IPS-15b (cell line): ENCODE measurements at regions not wholly inside any gene's neighbourhood (a gene's known extent, or its start where the extent isn't known, plus 50 kb on each side); places are given as distances from the start of the nearest gene placed in this dataset.

Source experiments
- H3K27me3 ChIP-seq: one replicate; pipeline ENCODE4 v1.6.1; 2013; ENCODE audit warnings: low read length; ENCODE audit not compliant: control insufficient read depth, insufficient read depth
- H3K36me3 ChIP-seq: one replicate; pipeline ENCODE4 v1.6.1; 2013; ENCODE audit warnings: low read length; ENCODE audit not compliant: control insufficient read depth, insufficient read depth
- H3K4me1 ChIP-seq: one replicate; pipeline ENCODE4 v1.6.1; 2013; ENCODE audit warnings: mild to moderate bottlenecking, low read length; ENCODE audit not compliant: control insufficient read depth, insufficient read depth
- H3K4me3 ChIP-seq: one replicate; pipeline ENCODE4 v1.5.1; 2013; ENCODE audit warnings: low read depth, low read length
- H3K9ac ChIP-seq: one replicate; pipeline ENCODE4 v1.6.1; 2013; ENCODE audit warnings: low read depth, mild to moderate bottlenecking, low read length
- H3K9me3 ChIP-seq: one replicate; pipeline ENCODE4 v1.6.1; 2013; ENCODE audit warnings: mild to moderate bottlenecking, low read length; ENCODE audit not compliant: control insufficient read depth, insufficient read depth

GRCh38 chr19:32173836-32174235 lies 171.6 kb upstream of the ZNF507 start:
- H3K4me3 ChIP-seq = no peak overlapping the region
- no peaks in the 10 kb centered on the region for H3K4me1 ChIP-seq
- H3K9ac ChIP-seq = no peak overlapping the region
- H3K9me3 ChIP-seq = no peaks in the 10 kb centered on the region
- no peaks in the 10 kb centered on the region for H3K36me3 ChIP-seq
- H3K27me3 ChIP-seq = no peaks in the 10 kb centered on the region

GRCh38 chr19:32174386-32175113 lies 170.9 kb upstream of the ZNF507 start:
- H3K4me3 ChIP-seq = no peak overlapping the region
- no peaks in the 10 kb centered on the region for H3K36me3 ChIP-seq
- no peaks in the 10 kb centered on the region for H3K27me3 ChIP-seq
- H3K4me1 ChIP-seq = no peaks in the 10 kb centered on the region
- no peaks in the 10 kb centered on the region for H3K9me3 ChIP-seq
- no peak overlapping the region for H3K9ac ChIP-seq

- no peaks in the 10 kb centered on the region for H3K4me1 ChIP-seq
- H3K9ac ChIP-seq = no peak overlapping the region
- H3K9me3 ChIP-seq = no peaks in the 10 kb centered on the region
- no peaks in the 10 kb centered on the region for H3K36me3 ChIP-seq
- H3K27me3 ChIP-seq = no peaks in the 10 kb centered on the region
- H3K4me3 ChIP-seq = no peak overlapping the region
Observed at GRCh38 chr19:32176591-32176990, 168.8 kb upstream of the ZNF507 start.

GRCh38 chr19:32177686-32178085 lies 167.7 kb upstream of the ZNF507 start:
- Histone ChIP-seq H3K4me1 (no peaks in the 10 kb centered on the region), H3K36me3 (no peaks in the 10 kb centered on the region), H3K4me3 (no peak overlapping the region), H3K9ac (no peak overlapping the region), H3K27me3 (no peaks in the 10 kb centered on the region), H3K9me3 (no peaks in the 10 kb centered on the region)

GRCh38 chr19:32178401-32178800 lies 167.0 kb upstream of the ZNF507 start:
- H3K27me3 ChIP-seq = no peaks in the 10 kb centered on the region
- H3K9me3 ChIP-seq = no peaks in the 10 kb centered on the region
- no peak overlapping the region for H3K9ac ChIP-seq
- H3K4me3 ChIP-seq = no peak overlapping the region
- no peaks in the 10 kb centered on the region for H3K4me1 ChIP-seq
- no peaks in the 10 kb centered on the region for H3K36me3 ChIP-seq

- no peaks in the 10 kb centered on the region for H3K4me1 ChIP-seq
- no peak overlapping the region for H3K9ac ChIP-seq
- no peak overlapping the region for H3K4me3 ChIP-seq
- no peaks in the 10 kb centered on the region for H3K36me3 ChIP-seq
- no peaks in the 10 kb centered on the region for H3K27me3 ChIP-seq
- no peaks in the 10 kb centered on the region for H3K9me3 ChIP-seq
Observed at GRCh38 chr19:32178956-32179355, 166.5 kb upstream of the ZNF507 start.

- no peaks in the 10 kb centered on the region for H3K4me1 ChIP-seq
- no peaks in the 10 kb centered on the region for H3K36me3 ChIP-seq
- no peak overlapping the region for H3K9ac ChIP-seq
- H3K9me3 ChIP-seq = no peaks in the 10 kb centered on the region
- H3K4me3 ChIP-seq = no peak overlapping the region
- H3K27me3 ChIP-seq = no peaks in the 10 kb centered on the region
Observed at GRCh38 chr19:32181216-32181920, 164.0 kb upstream of the ZNF507 start.

GRCh38 chr19:32186542-32187330 lies 158.7 kb upstream of the ZNF507 start:
- no peak overlapping the region for H3K4me3 ChIP-seq
- H3K9me3 ChIP-seq = no peaks in the 10 kb centered on the region
- H3K4me1 ChIP-seq = no peaks in the 10 kb centered on the region
- H3K27me3 ChIP-seq = no peaks in the 10 kb centered on the region
- no peaks in the 10 kb centered on the region for H3K36me3 ChIP-seq
- H3K9ac ChIP-seq = no peak overlapping the region

GRCh38 chr19:32188921-32189320 lies 156.5 kb upstream of the ZNF507 start:
- H3K4me1 ChIP-seq = no peaks in the 10 kb centered on the region

GRCh38 chr19:32189956-32190706 lies 155.3 kb upstream of the ZNF507 start:
- no peak overlapping the region for H3K4me3 ChIP-seq
- H3K4me1 ChIP-seq = no peaks in the 10 kb centered on the region
- no peaks in the 10 kb centered on the region for H3K36me3 ChIP-seq
- H3K9me3 ChIP-seq = no peaks in the 10 kb centered on the region
- H3K9ac ChIP-seq = no peak overlapping the region
- no peaks in the 10 kb centered on the region for H3K27me3 ChIP-seq

More at GRCh38 chr19:32188921-32189320, 156.5 kb upstream of the ZNF507 start:
- Histone ChIP-seq H3K27me3 (no peaks in the 10 kb centered on the region), H3K4me3 (no peak overlapping the region), H3K9ac (no peak overlapping the region), H3K9me3 (no peaks in the 10 kb centered on the region), H3K36me3 (no peaks in the 10 kb centered on the region)

GRCh38 chr19:32191921-32192320 lies 153.5 kb upstream of the ZNF507 start:
- Histone ChIP-seq H3K9ac (no peak overlapping the region), H3K27me3 (no peaks in the 10 kb centered on the region), H3K36me3 (no peaks in the 10 kb centered on the region), H3K4me3 (no peak overlapping the region), H3K4me1 (no peaks in the 10 kb centered on the region), H3K9me3 (no peaks in the 10 kb centered on the region)
